NCI-H526 (cell line): ENCODE measurements at regions not wholly inside any gene's neighbourhood (a gene's known extent, or its start where the extent isn't known, plus 50 kb on each side); places are given as distances from the start of the nearest gene placed in this dataset.

Experiments used
- DNase-seq, 2 experiments: peaks; one replicate each; lab custom pipeline; 2025; lab: John Stamatoyannopoulos, UW

GRCh38 chr7:148950806-148951205 lies 66.7 kb upstream of the EZH2 start:
- no peak for DNase-seq

GRCh38 chr7:148944935-148945934 lies 61.1 kb upstream of the EZH2 start:
- DNase-seq, result no peak

- peak; percentile 91 to 94 for DNase-seq
Measured at GRCh38 chr7:148941598-148942275, 57.6 kb upstream of the EZH2 start.

- DNase-seq, result peak; percentile 88 to 91
Measured at GRCh38 chr7:148940702-148941597, 56.9 kb upstream of the EZH2 start.

GRCh38 chr7:148939128-148939755 lies 55.2 kb upstream of the EZH2 start:
- DNase-seq, result no peak

- no peak for DNase-seq
Measured at GRCh38 chr7:148935451-148935850, 51.4 kb upstream of the EZH2 start.
